GM19351 (cell line): ENCODE measurements at regions not wholly inside any gene's neighbourhood (a gene's known extent, or its start where the extent isn't known, plus 50 kb on each side); places are given as distances from the start of the nearest gene placed in this dataset.

ENCODE experiments used
- ATAC-seq: cut with Tn5 transposase; IDR thresholded peaks from one replicate; pipeline ENCODE4 v1.9.1; 2021; ENCODE audit warnings: mild to moderate bottlenecking, moderate library complexity; ENCODE audit not compliant: unreplicated experiment

- no peak for ATAC-seq
Observed at GRCh38 chr2:133766164-133766832, 198.0 kb upstream of the NCKAP5 start.

- ATAC-seq = no peak
Observed at GRCh38 chr2:133768256-133768655, 200.0 kb upstream of the NCKAP5 start.

GRCh38 chr2:133768658-133769435, 200.6 kb upstream of the NCKAP5 start:
- no peak for ATAC-seq

DNA sequence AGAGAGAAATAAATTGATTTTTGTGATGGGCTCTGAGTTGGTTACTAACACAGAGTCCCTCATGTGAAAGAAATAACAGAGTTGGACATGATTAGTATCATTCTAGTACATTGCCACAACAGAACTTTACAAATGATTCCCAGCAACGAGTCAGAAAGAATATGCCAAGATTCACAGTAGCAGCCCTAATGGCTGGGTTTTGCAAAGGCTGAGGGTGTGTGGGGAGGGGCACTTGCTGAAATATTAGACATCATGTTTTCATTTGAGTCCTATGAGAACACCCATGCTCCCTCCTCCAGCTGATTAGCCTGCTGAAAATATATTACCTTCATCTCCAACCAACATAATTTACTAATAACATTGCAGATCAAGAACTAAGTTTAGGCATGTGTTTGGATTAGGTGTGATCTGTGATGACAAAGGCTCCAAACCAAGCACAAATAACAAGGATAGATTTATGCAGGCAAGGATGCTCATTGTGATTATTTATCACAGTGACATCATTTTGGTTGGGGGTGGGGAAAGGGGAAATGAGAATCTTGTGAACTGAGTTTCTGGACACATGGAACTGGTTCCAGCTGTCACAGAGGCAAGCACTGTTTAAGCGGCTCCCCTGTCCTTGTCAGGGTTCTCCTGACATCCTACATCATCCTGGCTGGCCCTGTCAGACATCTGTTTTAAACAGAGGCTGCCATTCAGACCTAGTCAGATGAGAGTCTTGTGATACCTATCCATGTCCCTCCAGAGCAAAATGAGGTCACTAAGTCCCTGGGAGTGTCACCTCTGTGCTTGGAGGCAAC, 205.8 kb upstream of the NCKAP5 start:
- no peak for ATAC-seq

DNA sequence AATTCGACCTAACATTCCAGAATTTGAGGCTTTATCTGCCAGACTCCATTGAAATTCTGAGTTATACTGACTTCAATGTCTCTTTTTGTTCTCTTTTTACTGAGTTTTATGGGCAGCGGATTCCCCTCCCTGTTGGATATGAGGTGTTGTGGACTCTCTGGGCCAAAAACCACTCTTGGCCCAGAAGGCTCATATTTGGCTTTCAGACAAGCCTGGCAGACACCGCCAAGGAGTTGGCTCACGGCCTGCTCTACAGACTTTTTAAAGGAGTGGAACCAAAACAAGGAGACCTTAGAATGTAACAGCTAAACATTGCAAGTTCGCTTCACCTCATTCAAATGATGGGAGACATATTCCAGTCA, 206.4 kb upstream of the NCKAP5 start:
- ATAC-seq = no peak

DNA sequence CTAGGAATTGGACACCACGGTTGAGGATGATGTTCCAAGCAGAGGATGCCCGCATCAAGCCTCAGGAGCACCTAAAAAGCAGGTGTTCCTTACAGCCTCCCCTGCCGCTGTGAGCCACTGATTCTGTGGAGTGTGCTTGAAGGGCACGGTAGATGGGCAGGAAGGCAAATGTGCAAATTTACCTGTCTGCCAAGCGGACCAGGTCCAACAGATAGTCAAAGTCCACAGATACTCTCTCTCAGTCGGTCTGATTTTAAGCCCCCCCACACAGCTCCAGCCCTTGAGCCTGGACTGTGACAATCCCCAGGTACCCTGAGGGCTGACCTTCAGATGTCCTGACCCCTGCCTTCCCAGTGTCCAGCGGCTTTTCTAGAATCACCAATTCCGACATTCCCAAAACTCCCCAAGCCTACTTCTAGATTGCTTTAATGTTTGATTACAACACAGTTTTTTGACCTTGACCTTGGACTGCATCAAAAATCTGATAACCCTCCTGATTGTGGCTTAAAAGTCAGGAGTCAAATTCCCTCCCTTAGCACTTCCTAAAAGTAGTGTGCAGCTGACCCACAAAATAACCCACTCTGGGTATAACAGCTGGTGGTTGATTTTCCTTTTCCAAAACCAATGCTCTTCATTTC, 208.8 kb upstream of the NCKAP5 start:
- no peak for ATAC-seq

DNA sequence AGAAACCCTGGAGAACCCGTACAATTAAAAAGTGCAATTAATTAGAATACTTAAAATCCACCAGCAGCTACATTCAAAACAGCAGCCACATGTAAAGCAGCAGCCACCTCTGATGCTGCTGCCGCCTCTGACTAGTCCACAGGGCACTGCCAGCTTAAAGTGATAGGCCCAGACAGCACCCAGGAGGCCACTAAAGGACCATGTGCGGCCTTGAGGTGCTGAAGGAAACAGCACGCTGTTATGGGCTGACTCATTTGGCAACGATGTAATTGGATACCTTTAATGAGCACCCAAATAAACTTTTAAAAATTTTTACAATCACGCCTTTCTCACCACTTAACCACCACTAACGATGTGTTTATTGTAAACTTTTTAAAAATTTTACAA, 209.3 kb upstream of the NCKAP5 start:
- no peak for ATAC-seq

DNA sequence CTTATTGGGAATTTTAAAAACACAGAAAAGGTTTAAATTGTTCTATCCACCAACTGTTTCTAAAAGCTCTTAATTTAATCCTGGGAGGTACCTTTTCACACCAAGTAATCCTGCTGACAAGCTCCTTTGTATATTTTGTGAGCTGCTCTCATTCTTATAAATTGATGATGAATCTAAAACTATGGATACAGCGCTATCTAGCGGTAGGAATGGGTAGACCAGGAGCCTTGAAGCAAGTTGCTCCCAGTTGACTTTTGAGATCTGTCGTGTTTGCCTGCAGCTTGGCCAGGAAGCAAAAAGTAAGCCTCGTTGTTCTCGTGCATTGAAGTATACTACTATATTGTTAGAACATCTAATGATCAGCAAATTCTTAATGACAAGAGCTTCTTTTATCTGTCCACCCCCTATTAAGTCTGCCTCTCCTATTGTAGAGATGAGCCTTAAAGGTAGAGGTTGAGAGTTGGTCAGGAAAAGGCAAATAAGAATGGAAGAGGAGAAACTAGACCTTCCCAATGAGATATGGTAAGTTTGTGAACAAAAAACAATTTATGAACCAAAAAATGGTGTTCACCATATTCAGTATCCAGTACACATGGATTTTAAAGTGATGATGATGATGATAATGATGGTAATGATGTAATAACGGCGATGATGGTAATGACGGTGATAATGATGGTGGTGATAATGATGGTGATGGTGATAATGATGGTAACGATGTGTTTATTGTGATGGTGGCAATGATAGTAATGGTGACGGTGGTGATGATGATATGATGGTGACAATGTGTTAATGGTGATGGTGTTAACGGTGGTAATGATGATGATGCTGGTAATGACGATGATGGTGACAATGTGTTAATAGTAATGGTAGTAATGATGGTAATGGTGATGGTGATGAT, 212.1 kb upstream of the NCKAP5 start:
- peak; percentile 95 for ATAC-seq

GRCh38 chr2:133780997-133781513, 212.8 kb upstream of the NCKAP5 start:
- ATAC-seq = no peak

GRCh38 chr2:133787207-133787606, 218.9 kb upstream of the NCKAP5 start:
- ATAC-seq = no peak

- ATAC-seq = no peak
Observed at GRCh38 chr2:133787651-133788050, 219.4 kb upstream of the NCKAP5 start.

DNA sequence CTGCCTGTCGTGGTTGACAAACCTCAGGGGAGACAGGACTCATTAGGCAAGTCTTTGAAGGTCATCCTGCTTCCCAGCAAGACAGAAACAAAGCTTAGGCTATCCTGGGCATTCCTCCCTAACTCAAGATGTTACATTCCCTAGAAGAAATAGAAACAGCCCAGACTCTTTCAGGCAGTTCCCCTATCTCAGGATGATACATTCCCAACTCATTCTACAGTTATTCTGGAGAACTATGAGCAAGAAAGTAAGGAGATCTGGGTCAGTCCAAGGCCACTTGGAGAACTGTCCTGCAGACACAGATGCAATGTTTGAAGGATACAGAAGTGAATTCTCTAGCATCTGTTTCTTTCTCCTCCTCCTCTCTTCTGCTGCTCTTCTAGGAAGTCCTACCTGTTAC, 220.1 kb upstream of the NCKAP5 start:
- no peak for ATAC-seq

DNA sequence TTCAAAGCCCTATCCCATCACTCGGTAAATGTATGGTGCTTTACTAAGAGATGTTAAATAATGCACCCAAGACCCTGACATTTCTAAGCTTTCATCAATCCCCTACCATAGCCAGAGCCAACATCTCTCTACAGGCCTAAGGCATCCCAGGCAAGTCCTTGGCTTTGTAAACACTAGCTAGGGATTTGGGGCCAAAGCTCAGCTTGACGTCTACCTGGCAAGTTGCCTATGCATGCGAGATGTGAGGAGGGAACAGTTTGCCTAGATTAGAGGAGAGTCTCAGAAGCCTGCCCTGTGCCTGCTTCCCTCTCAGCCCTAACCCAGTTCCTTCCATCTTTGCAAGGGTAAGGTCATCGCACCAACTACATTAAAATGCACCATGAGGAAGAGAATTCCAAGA, 221.5 kb upstream of the NCKAP5 start:
- no peak for ATAC-seq

GRCh38 chr2:133790711-133791110, 222.4 kb upstream of the NCKAP5 start:
- no peak for ATAC-seq

DNA sequence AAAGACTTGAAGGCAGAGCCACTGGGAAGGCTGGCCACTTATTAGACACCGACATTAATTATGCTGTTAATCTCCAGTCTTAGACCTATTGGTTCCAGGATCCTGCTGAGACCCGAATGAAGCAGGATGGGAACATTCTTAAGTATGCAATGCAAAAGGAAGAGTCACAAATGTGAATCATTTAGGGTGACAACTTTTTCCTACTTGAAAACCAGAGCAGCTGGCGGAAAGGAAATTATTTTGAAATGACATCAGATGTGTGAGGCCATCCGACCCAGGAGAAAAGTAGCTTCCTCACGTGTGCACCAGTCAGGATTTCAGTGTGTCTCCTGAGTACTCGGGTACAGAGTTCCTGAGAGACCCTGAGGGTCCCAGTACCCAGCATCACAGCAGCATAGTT, 222.9 kb upstream of the NCKAP5 start:
- ATAC-seq = no peak

DNA sequence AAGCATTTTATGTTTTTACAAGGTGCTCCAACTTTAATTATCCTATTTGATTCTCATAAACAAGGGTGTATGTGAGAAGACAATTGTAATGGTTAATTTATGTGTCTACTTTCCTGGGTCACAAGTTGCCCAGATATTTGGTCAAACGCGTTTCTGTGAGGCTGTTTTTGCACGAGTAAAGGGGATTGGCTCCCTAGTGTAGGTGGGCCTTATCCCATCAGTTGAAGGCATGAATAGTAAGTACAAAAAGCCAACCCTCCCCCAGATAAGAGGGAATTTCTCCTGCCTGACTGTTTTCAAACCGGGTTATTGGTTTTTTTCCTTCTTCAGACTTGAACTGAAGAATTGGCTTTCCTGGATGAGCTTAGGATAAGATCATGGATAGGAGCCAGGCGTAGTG, 224.0 kb upstream of the NCKAP5 start:
- no peak for ATAC-seq

DNA sequence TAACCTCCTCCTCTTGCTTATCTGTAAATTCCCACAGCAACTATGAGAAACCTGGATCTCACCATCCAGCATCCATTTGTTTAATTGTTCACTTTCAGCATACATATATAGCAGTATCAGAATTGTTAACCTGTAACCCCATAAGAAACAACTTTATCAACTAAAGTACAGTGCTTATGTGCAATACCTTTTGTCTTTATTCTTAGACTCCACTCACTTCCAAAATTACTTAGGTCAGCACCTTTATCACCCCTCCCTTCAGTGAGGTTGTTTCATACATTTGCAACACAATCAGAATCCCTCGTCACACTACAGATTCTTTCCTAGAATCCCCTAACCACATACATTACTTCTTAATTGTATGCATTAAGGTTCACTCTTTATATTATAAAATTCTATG, 225.9 kb upstream of the NCKAP5 start:
- no peak for ATAC-seq

GRCh38 chr2:133801946-133802345, 233.7 kb upstream of the NCKAP5 start:
- no peak for ATAC-seq

DNA sequence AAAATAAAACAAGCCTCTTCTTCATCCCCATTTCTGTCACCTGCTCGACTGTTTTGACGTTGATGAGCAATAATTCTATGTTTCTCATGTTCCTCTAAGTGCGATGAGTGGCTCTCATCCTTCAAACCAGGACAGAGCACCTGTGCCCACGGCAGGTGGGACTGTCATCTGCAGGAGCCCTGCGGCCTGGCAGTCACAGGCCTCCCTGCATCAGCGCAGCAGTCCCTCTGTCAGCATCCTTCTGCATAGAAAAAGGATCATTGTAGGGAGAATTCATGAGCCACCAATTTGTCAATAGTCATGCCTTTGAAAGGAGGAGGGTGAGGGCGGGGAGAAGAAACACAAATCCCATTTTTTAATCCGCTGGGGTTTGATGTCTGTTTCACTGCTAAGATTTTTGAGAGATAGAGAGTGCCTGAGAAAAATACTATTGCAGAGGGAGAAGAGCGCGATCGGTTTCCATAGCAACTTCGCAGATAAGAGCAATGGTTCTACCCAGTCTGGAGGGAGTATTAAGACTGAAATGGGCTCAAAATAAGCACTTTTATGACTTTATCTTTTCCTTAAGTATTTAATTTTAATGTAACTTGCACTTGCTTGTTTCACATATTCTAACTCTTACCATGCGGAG, 234.3 kb upstream of the NCKAP5 start:
- no peak for ATAC-seq

DNA sequence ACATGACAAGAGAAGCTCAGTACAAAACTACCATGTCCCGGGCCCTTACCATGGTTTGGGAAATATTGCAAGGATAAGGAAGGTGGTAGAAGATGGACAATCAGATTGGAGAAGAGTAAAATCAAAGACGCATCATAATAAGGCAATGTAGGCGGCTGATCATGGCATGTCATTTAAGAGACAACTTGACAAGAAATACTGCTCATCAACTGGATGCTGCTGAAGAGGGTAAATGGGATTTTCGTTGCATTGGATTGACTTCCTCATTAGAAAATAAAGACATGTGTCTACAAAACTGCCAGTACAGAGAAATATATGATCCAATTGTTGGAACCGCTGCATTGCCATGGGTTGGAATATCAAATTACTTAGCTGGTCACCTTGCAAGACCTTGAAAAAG, 238.3 kb upstream of the NCKAP5 start:
- no peak for ATAC-seq
